NCI-H2081 treated with DMSO at 0.1 percent for 48 hours (cell line): ENCODE measurements at regions not wholly inside any gene's neighbourhood (a gene's known extent, or its start where the extent isn't known, plus 50 kb on each side); places are given as distances from the start of the nearest gene placed in this dataset.

Experiments
- DNase-seq: peaks from one replicate; lab custom pipeline; 2025; lab: John Stamatoyannopoulos, UW

GRCh38 chr1:235025422-235025984 is 103.1 kb downstream of the TOMM20 start:
- no peak for DNase-seq

DNA sequence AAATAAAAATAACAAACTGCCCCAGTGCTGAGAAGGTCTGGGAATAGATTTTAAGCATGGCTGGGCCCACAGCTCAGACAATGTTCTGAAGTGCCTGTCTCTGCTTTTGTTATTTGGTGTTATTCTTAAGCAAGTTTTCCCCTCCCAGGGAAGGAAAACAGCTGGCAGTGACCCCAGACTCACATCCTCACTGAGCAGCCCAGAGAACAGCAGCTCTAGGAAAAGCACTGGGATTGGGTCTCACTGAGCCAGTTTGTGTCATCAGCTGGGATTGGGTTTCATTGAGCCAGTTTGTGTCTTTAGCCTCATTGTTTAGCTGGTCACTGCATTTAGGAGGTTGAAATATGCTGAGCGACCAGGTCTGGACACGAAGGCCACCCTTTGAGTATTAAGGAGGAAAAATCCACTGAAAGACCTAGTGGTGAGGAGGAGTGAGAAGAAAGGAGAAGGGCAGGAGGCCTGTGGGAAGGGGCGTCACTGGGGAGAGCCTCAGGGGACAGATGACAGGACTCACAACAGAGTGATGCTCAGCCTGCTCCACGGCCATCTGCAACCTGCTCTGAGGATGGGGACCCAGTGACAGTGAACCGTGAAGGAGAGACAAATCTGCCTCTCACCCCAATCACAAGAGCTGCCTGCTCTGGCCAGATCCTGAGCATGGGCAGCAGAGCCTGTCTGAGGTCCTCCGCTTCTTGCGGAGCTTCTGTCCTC is 103.8 kb downstream of the TOMM20 start:
- DNase-seq = no peak

DNA sequence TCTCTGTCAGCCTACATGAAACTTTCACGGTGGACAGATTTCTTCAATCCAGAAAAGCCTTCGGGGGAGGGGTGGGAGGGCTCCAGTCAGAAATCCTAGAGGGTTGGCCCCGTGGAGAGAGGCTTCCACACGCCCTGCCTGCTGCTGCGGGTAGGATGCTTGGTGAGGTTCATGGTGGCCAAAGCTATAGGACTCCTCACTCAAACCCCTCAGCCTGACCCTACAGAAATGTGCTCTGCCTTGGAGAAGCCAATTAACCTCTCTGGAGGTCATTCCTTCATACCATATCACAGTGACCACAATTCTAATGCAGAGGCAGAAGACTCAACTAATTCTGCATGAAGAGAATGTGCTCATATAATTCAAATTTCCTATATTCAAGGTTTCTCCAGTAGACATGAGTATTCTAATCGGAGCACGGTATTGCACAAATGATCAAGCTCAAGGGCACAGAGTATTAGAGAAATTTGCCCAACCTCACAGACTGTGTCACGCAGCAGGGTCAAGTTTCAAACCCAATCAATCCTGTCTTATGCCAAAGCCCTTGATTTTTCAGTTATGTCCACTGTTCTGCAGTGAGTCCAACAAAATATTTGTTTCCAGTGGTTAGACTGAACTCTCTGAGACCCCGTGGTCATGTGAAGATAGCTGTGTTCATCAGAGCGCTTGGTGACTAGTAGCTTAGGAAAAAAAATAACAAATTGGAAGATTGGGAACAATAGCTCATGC is 104.8 kb downstream of the TOMM20 start:
- DNase-seq = no peak

DNA sequence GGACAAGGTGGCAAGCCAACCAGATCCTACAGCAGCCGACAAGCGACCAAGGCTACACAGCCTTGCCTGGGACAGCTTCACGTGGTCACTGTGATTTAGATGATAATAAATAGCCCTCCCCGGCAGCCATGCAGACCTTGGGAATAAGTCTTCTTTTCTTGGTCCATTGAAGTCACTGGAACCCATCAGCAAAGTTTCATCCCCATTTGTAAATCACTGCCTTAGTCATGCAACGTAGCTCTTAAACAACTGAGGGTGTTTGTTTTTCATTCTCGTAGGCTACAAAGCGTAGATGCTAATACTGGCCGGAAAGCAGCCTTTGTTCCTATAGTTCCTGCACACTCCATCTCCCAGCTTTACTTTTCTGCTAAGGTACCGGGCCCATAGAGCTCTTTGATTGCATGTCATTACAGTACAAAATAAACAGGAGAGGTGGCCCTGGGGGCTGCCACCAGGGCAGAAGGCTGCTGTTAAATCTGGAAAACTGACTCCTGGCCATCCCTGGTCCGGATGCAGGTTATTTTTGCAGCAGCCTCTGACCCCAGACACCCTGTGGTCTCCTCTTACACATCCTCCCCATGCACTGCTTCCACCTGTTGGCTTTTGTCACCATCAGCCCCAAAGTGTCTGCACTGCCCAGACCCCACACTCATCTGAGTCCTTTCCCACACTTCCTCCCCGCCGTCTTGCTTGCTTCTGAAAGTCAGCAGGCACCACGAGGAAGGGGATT is 105.5 kb downstream of the TOMM20 start:
- DNase-seq = no peak

DNA sequence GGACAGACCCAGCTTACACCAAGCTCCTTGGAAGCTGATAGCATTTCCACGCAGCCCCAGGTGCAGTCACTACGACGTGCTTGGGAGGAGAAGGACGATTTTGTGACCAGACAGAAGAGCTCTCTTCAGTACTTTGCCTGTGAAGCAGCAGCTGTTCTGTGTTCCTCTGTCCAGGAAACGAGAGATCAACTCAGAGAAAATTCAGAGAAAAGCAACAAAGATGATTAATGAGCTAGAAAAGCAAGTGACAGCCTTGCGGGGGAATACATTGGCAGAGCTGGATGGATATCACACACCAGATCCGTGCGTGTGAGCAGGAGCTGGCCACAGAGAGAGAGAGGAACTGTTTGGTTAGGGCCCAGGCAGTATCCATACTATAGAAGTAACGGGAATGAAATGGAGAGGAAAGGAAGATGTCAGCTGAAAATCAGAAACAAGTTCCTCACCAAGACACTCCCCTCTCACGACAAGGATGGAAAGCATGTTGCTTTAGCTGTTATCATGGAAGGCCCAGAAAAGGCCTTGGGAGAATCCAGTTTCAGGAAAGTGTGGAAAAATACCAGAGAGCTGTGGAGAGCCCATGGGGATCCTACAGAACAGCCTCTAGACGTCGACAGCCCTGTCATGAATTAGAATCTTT is 106.2 kb downstream of the TOMM20 start:
- no peak for DNase-seq

- DNase-seq = no peak
Observed at GRCh38 chr1:235021815-235022214, 106.8 kb downstream of the TOMM20 start.

DNA sequence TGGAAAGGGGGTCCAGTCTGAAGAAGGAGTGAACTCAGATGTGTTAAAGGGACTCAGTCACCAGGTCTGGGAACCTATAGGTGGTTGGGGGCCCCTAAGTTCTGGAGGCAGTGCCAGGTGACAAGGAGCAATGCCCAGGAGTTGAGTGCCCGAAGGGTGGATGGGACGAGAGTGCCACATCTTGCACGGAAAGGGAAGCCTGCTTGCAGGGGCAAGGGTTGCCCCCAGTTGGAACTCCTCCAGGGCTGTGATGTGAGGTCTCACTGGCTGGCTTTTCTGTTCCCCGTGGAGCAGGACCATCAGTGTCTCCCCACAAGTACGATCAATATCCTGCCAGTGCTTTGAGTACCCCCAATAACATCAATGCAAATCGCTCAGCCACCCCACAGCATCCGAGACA is 107.3 kb downstream of the TOMM20 start:
- no peak for DNase-seq

DNA sequence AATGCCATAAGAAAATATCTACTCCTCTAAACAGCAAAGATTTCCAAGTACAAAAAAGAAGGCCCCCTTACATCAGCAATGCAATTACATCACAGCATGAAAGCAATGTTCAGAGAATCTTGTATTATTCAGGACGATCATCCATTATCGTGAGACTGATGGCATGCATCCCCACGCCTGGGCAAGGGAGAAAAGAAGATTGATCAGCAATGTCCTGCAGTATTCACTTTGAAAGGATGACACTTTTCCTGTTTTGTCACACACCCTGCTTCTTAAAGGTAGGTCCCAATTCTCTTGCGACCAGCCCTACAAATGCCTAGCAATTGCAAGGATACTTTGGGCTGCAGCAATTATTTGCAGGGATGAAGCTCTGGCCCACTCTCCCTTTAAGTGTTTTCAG is 108.7 kb downstream of the TOMM20 start:
- DNase-seq = no peak

GRCh38 chr1:235019471-235019870 is 109.2 kb downstream of the TOMM20 start:
- no peak for DNase-seq

GRCh38 chr1:235018720-235019444 is 109.8 kb downstream of the TOMM20 start:
- DNase-seq = no peak

DNA sequence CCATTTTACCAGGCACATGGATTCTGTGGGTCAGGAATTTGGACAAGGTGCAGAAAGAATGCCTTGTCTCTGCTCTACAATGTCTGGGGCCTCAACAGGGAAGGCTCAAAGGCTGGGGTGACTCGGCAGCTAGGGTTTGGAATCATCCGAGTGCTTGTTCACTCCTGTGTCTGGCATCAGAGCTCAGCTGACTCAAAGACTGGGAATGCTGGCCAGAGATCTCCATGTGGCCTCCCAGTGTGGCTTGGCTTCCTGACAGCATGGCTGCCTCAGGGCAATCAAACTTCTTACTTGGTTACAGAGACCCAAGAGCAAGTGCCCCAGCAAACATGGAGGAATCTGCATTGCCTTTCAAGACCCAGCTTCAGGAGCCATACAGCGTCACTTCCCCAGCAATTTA is 110.5 kb downstream of the TOMM20 start:
- no peak for DNase-seq

GRCh38 chr1:235017719-235018118 is 110.9 kb downstream of the TOMM20 start:
- DNase-seq = no peak

DNA sequence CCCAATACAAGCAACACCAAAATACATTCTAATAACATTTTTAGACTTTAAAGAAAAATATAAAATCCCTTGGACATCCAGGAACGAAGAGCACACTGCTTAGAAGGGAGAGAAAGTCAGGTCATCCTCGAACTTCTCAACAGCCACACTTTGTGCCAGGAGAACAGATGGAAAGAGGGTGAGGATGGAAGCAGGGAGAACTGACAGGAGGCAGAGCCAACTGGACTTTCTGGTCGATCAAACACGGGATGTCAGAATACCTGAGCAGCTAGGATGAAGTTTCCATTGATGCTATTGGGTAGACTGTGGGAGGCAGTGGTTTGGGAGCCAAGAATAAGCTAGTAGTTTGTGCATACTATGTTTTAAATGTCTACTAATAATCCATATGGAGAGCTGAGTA is 111.4 kb downstream of the TOMM20 start:
- DNase-seq = no peak

DNA sequence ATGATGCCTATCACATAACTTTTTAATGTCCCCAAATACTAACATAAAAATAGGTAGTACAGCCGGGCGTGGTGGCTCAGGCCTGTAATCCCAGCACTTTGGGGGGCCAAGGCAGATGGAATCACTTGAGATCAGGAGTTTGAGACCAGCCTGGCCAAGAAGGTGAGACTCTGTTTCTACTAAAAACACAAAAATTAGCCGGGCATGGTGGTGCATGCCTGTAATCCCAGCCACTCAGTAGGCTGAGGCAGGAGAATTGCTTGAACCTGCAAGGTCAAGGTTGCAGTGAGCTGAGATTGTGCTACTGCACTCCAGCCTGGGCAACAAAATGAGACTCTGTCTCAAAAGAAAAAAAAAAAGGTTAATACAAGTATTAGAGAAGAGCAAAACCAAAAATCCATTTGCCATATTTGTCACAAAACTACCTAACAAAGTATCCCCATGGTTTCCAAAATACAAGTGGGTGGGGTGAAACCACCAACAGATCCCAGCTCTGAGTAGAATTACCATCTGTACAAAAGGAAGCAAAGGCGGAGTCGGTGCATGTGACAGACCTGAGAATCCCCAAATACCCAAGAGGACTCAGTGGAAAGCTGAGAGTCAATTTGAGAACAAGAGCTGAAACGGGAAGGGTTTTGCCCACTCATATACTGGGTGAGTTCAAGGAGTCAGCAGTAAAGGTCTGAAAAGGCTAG is 113.2 kb downstream of the TOMM20 start:
- DNase-seq = no peak

- no peak for DNase-seq
Observed at GRCh38 chr1:235014756-235015155, 113.9 kb downstream of the TOMM20 start.

DNA sequence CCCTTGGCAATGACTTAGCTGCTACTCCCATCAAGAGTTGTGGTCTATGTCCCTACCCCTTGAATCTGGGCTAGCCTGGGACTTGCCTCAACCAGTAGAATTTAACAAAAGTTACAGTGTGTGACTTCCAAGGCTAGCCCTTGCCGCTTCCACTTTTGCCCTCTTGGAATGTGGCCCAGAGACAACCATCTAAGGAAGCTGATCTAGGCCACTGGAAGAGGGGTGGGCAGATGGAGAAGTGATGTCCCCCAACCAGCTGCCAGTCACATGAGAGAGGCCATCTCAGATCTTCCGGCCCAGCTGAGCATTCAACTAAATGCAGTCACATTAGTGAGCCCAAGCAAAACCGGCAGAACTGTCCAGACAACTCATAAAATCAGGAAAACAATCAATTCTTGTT is 115.1 kb downstream of the TOMM20 start:
- DNase-seq = no peak

- no peak for DNase-seq
Observed at GRCh38 chr1:235012436-235013210, 116.0 kb downstream of the TOMM20 start.

- DNase-seq = no peak
Observed at GRCh38 chr1:235011599-235012435, 116.8 kb downstream of the TOMM20 start.

DNA sequence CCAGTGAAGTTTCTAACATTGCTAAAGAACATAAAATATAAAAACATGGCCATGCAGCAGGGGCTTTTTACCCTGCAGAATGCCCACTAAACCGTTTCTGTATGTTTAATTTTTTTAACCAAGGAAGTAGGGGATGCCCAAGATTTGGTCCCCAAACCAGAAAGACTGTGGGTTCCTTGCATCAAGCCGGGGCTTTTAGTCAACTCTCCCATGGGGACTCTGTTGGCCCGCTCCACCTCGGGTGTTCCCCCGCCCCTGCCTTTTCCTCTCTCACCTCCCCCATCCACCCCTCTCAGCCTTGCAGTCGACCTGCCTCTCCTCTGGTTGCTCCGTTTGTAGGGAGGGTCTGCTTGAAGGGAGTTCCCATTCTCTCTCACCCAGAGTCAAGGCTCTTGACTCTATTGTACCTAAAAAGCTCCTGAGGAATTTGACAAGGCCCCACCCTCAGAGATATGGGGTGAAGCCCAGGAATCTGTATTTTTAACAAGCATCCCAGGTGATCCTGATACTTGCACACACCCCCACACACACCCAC is 117.5 kb downstream of the TOMM20 start:
- no peak for DNase-seq
